Fibroblast of lung (primary cell): ENCODE measurements at regions not wholly inside any gene's neighbourhood (a gene's known extent, or its start where the extent isn't known, plus 50 kb on each side); places are given as distances from the start of the nearest gene placed in this dataset.

Experiments
- DNase-seq, 2 donors: peaks; one replicate each; pipeline versions ENCODE4 v3.0.0 to v3.0.0-alpha.2; 2010; ENCODE audit warnings: low read depth in 2 of 2
- H2AFZ ChIP-seq: 2 replicates; pipeline ENCODE4 v1.5.1; 2012; ENCODE audit warnings: low read length, control low read depth, inconsistent platforms
- H3K27ac ChIP-seq: 2 replicates; pipeline ENCODE4 v1.5.1; 2011; ENCODE audit warnings: low read length, control low read depth; ENCODE audit not compliant: insufficient read depth
- H3K27me3 ChIP-seq: 2 replicates; pipeline ENCODE4 v1.5.1; 2011; ENCODE audit warnings: mild to moderate bottlenecking, low read length; ENCODE audit not compliant: control insufficient read depth, insufficient read depth
- H3K36me3 ChIP-seq: 2 replicates; pipeline ENCODE4 v1.5.1; 2011; ENCODE audit warnings: low read length; ENCODE audit not compliant: control insufficient read depth, insufficient read depth
- H3K4me1 ChIP-seq: 2 replicates; pipeline ENCODE4 v1.5.1; 2011; ENCODE audit warnings: low read length; ENCODE audit not compliant: control insufficient read depth, insufficient read depth; ENCODE audit errors: extremely low read depth
- H3K4me2 ChIP-seq: 2 replicates; pipeline ENCODE4 v1.5.1; 2011; ENCODE audit warnings: low read length, control low read depth; ENCODE audit not compliant: insufficient read depth; ENCODE audit errors: extremely low read depth
- H3K4me3 ChIP-seq, 4 experiments: fragments of 200-600 bp in 1 of 4; sonication (generic) in 1 of 4; replicated peaks in 1 of 4; 2 replicates each; pipeline ENCODE4 v1.5.1; 2011 to 2016; ENCODE audit warnings: low read length in 4 of 4, low read depth in 3 of 4, mild to moderate bottlenecking in 3 of 4, control low read depth in 2 of 4, inconsistent platforms in 1 of 4, mixed read lengths in 1 of 4; ENCODE audit not compliant: insufficient read depth in 1 of 4; ENCODE audit errors: control extremely low read depth in 1 of 4
- H3K79me2 ChIP-seq: 2 replicates; pipeline ENCODE4 v1.5.1; 2012; ENCODE audit warnings: mild to moderate bottlenecking, low read length, inconsistent platforms; ENCODE audit not compliant: control insufficient read depth, insufficient read depth
- H3K9ac ChIP-seq: 2 replicates; pipeline ENCODE4 v1.5.1; 2011; ENCODE audit warnings: mild to moderate bottlenecking, low read length, control low read depth; ENCODE audit not compliant: insufficient read depth
- H3K9me3 ChIP-seq: 2 replicates; pipeline ENCODE4 v1.5.1; 2012; ENCODE audit warnings: low read depth, low read length; ENCODE audit not compliant: control insufficient read depth, insufficient read depth
- H4K20me1 ChIP-seq: 2 replicates; pipeline ENCODE4 v1.5.1; 2011; ENCODE audit warnings: low read length; ENCODE audit not compliant: control insufficient read depth, insufficient read depth; ENCODE audit errors: extremely low read depth
- CTCF ChIP-seq, 2 donors: IDR thresholded peaks in 1 of 2; conservative IDR thresholded peaks in 1 of 2; 1 replicate in 1 of 2; 2 replicates in 1 of 2; pipeline ENCODE4 v1.5.1; 2011 to 2012; ENCODE audit warnings: low read length in 2 of 2, control low read depth in 1 of 2, inconsistent platforms in 1 of 2, low read depth in 1 of 2, mild to moderate bottlenecking in 1 of 2
- EZH2 ChIP-seq: IDR thresholded peaks from 2 replicates; pipeline ENCODE4 v1.5.1; 2012; ENCODE audit warnings: low read length, control low read depth, mild to moderate bottlenecking; ENCODE audit errors: missing control alignments

DNA sequence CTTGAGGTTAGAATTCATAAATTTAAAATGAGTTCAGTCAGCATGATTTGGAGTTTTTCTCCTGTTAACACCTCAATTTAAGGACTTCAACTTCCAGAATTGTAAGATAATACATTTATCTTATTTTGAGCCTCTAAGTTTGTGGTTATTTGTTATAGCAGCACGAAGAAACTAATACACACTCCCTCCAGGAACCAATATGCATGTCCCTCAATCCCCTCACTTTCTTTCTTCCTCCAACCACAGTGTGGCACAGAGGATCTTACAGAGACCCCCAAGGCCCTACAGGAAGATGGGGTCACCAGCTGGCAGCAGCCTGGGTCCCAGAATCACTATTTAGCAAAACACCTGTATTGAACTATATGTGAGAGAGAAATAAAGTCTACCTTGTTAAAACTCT, 242.0 kb downstream of the RAD51AP2 start:
- Histone ChIP-seq H3K36me3 (no peaks in the 10 kb centered on the region), H3K9me3 (no peaks in the 10 kb centered on the region), H3K27me3 (no peaks in the 10 kb centered on the region), H3K9ac (no peak overlapping the region), H3K4me3 (no peak overlapping the region), H3K27ac (no peak overlapping the region), H4K20me1 (no peaks in the 10 kb centered on the region), H3K79me2 (no peaks in the 10 kb centered on the region), H2AFZ (no peak overlapping the region), H3K4me2 (no peak overlapping the region), H3K4me1 (no peaks in the 10 kb centered on the region)
- DNase-seq, result no peak
- no peak for TF ChIP-seq CTCF (conservative IDR thresholded peaks at IDR 0.05 in 1 of 2, IDR thresholded peaks at IDR 0.05 in 1 of 2; ENCODE audit: low read depth in 1 of 2, low read length in 2 of 2)
- no peak for TF ChIP-seq EZH2

- Histone ChIP-seq H3K36me3 (no peaks in the 10 kb centered on the region), H3K9ac (no peak overlapping the region), H3K4me3 (no peak overlapping the region), H3K79me2 (no peaks in the 10 kb centered on the region), H3K27me3 (no peaks in the 10 kb centered on the region), H4K20me1 (no peaks in the 10 kb centered on the region), H3K4me1 (no peaks in the 10 kb centered on the region), H3K9me3 (no peaks in the 10 kb centered on the region), H2AFZ (no peak overlapping the region), H3K27ac (no peak overlapping the region), H3K4me2 (no peak overlapping the region)
- no peak for TF ChIP-seq CTCF (conservative IDR thresholded peaks at IDR 0.05 in 1 of 2, IDR thresholded peaks at IDR 0.05 in 1 of 2; ENCODE audit: low read depth in 1 of 2, low read length in 2 of 2)
- no peak for DNase-seq
Observed at GRCh38 chr2:17272652-17273525, 245.4 kb downstream of the RAD51AP2 start.

GRCh38 chr2:17272170-17272569, 246.1 kb downstream of the RAD51AP2 start:
- Histone ChIP-seq H3K4me2 (no peak overlapping the region), H3K9me3 (no peaks in the 10 kb centered on the region), H3K9ac (no peak overlapping the region), H3K27me3 (no peaks in the 10 kb centered on the region), H3K79me2 (no peaks in the 10 kb centered on the region), H3K4me3 (no peak overlapping the region), H3K4me1 (no peaks in the 10 kb centered on the region), H3K36me3 (no peaks in the 10 kb centered on the region), H3K27ac (no peak overlapping the region), H2AFZ (no peak overlapping the region), H4K20me1 (no peaks in the 10 kb centered on the region)
- no peak for TF ChIP-seq EZH2
- DNase-seq, result no peak
